IMR-90 (cell line): ENCODE measurements at regions not wholly inside any gene's neighbourhood (a gene's known extent, or its start where the extent isn't known, plus 50 kb on each side); places are given as distances from the start of the nearest gene placed in this dataset.

ENCODE experiments used
- ATAC-seq: fragments of 200-7000 bp; cut with Tn5 transposase; 2 replicates; pipeline ENCODE4 v1.9.1; 2020; ENCODE audit warnings: low read depth, mild to moderate bottlenecking, moderate library complexity
- BruUV-seq: library from RNA; stranded (reverse); fragments of 400-500 nt; replicated peaks from 2 replicates; lab custom pipeline; 2021; lab: Mats Ljungman, UMichigan
- CTCF ChIA-PET: fragments of 300-600 bp; formaldehyde crosslinking; extraction: SDS; loops from one replicate; lab custom pipeline; 2021; ENCODE audit warnings: antibody characterized with exemption; lab: Yijun Ruan, JAX
- POLR2A ChIA-PET: fragments of 300-600 bp; sonication (Branson Sonifier 250); formaldehyde crosslinking; loops from one replicate; lab custom pipeline; 2022; ENCODE audit warnings: antibody characterized with exemption; ENCODE audit not compliant: unreplicated experiment; lab: Charles Lee
- DNase-seq: peaks from one replicate; pipeline ENCODE4 v3.0.0; 2013
- H2AFZ ChIP-seq: replicated peaks from 2 replicates; pipeline ENCODE3; 2013; ENCODE audit warnings: low read length, mild to moderate bottlenecking; ENCODE audit not compliant: poor library complexity
- H2AK5ac ChIP-seq: 2 replicates; pipeline ENCODE4 v1.6.1; 2013; ENCODE audit warnings: low read depth, low read length, inconsistent platforms
- H2AK9ac ChIP-seq: replicated peaks from 2 replicates; pipeline ENCODE3; 2013; ENCODE audit warnings: mild to moderate bottlenecking, low read depth, low read length, moderate library complexity; ENCODE audit not compliant: poor library complexity
- H2BK120ac ChIP-seq: 2 replicates; pipeline ENCODE4 v1.6.1; 2013; ENCODE audit warnings: low read depth, low read length, inconsistent platforms
- H2BK15ac ChIP-seq: 3 replicates; pipeline ENCODE4 v1.6.1; 2013; ENCODE audit warnings: low read depth, low read length, inconsistent platforms
- H2BK20ac ChIP-seq: 2 replicates; pipeline ENCODE4 v1.6.1; 2013; ENCODE audit warnings: low read depth, mild to moderate bottlenecking, inconsistent platforms, low read length, moderate library complexity
- H2BK5ac ChIP-seq: 2 replicates; pipeline ENCODE4 v1.6.1; 2013; ENCODE audit warnings: mild to moderate bottlenecking, low read depth, low read length, inconsistent platforms; ENCODE audit not compliant: poor library complexity, severe bottlenecking
- H3K14ac ChIP-seq: replicated peaks from 2 replicates; pipeline ENCODE4 v1.6.1; 2013; ENCODE audit warnings: low read depth, low read length, inconsistent platforms
- H3K18ac ChIP-seq: 2 replicates; pipeline ENCODE4 v1.6.1; 2013; ENCODE audit warnings: low read depth, low read length, control low read depth
- H3K23ac ChIP-seq: 2 replicates; pipeline ENCODE4 v1.6.1; 2013; ENCODE audit warnings: low read depth, low read length, inconsistent platforms
- H3K27ac ChIP-seq: 2 replicates; pipeline ENCODE4 v1.5.1; 2013; ENCODE audit warnings: mild to moderate bottlenecking, control low read depth, low read length; ENCODE audit not compliant: insufficient read depth
- H3K27me3 ChIP-seq: 2 replicates; pipeline ENCODE4 v1.6.1; 2013; ENCODE audit warnings: low read length; ENCODE audit not compliant: control insufficient read depth, insufficient read depth
- H3K36me3 ChIP-seq: 2 replicates; pipeline ENCODE4 v1.6.1; 2013; ENCODE audit warnings: low read length, mixed read lengths; ENCODE audit not compliant: control insufficient read depth, insufficient read depth
- H3K4ac ChIP-seq: 2 replicates; pipeline ENCODE4 v1.6.1; 2013; ENCODE audit warnings: low read depth, low read length, inconsistent platforms
- H3K4me1 ChIP-seq: 2 replicates; pipeline ENCODE4 v1.6.1; 2013; ENCODE audit warnings: low read length, mixed read lengths; ENCODE audit not compliant: control insufficient read depth, insufficient read depth
- H3K4me2 ChIP-seq: 2 replicates; pipeline ENCODE4 v1.6.1; 2013; ENCODE audit warnings: low read depth, mild to moderate bottlenecking, control low read depth, low read length, moderate library complexity
- H3K4me3 ChIP-seq: 2 replicates; pipeline ENCODE4 v1.5.1; 2013; ENCODE audit warnings: low read depth, mild to moderate bottlenecking, control low read depth, low read length, moderate library complexity; ENCODE audit not compliant: insufficient read depth
- H3K56ac ChIP-seq: 2 replicates; pipeline ENCODE4 v1.6.1; 2013; ENCODE audit warnings: low read length, inconsistent platforms; ENCODE audit not compliant: insufficient read depth; ENCODE audit errors: extremely low read depth
- H3K79me1 ChIP-seq, 2 experiments: 2 replicates each; pipeline ENCODE4 v1.6.1; 2013; ENCODE audit warnings: low read length in 2 of 2, inconsistent platforms in 1 of 2, low read depth in 1 of 2
- H3K9ac ChIP-seq: 2 replicates; pipeline ENCODE4 v1.6.1; 2013; ENCODE audit warnings: low read depth, low read length, control low read depth
- H3K9me1 ChIP-seq: 2 replicates; pipeline ENCODE4 v1.6.1; 2013; ENCODE audit warnings: low read length, inconsistent platforms; ENCODE audit not compliant: insufficient read depth
- H3K9me3 ChIP-seq: 2 replicates; pipeline ENCODE4 v1.6.1; 2013; ENCODE audit warnings: low read length; ENCODE audit not compliant: control insufficient read depth, insufficient read depth
- H4K20me1 ChIP-seq: 2 replicates; pipeline ENCODE4 v1.6.1; 2013; ENCODE audit warnings: low read length, inconsistent platforms; ENCODE audit not compliant: insufficient read depth
- H4K5ac ChIP-seq: 2 replicates; pipeline ENCODE4 v1.6.1; 2013; ENCODE audit warnings: mild to moderate bottlenecking, low read depth, low read length, control low read depth
- H4K8ac ChIP-seq, 2 experiments: 2 replicates each; pipeline ENCODE4 v1.6.1; 2013; ENCODE audit warnings: low read depth in 2 of 2, low read length in 2 of 2, control low read depth in 1 of 2, inconsistent platforms in 1 of 2
- H4K91ac ChIP-seq: 2 replicates; pipeline ENCODE4 v1.6.1; 2013; ENCODE audit warnings: low read depth, low read length, inconsistent platforms; ENCODE audit not compliant: insufficient read depth
- BHLHE40 ChIP-seq: fragments of 150-350 bp; IDR thresholded peaks from 2 replicates; pipeline ENCODE4 v1.6.1; 2016; ENCODE audit warnings: mild to moderate bottlenecking, low read depth, low read length
- CEBPB ChIP-seq: IDR thresholded peaks from 2 replicates; pipeline ENCODE4 v1.6.1; 2012; ENCODE audit warnings: low read depth, low read length, improper control_type of control experiment
- CHD1 ChIP-seq: IDR thresholded peaks from 2 replicates; pipeline ENCODE4 v1.6.1; 2012; ENCODE audit warnings: low read depth, low read length, improper control_type of control experiment
- CTCF ChIP-seq: conservative IDR thresholded peaks from 2 replicates; pipeline ENCODE4 v1.5.1; 2012; ENCODE audit warnings: mild to moderate bottlenecking, low read depth, low read length, improper control_type of control experiment
- FOS ChIP-seq: fragments of 150-350 bp; IDR thresholded peaks from 2 replicates; pipeline ENCODE4 v1.6.1; 2016; ENCODE audit warnings: low read depth, low read length
- MAFK ChIP-seq: IDR thresholded peaks from 2 replicates; pipeline ENCODE4 v1.6.1; 2012; ENCODE audit warnings: low read depth, low read length, improper control_type of control experiment
- MAZ ChIP-seq: IDR thresholded peaks from 2 replicates; pipeline ENCODE4 v1.6.1; 2012; ENCODE audit warnings: low read depth, mild to moderate bottlenecking, low read length, improper control_type of control experiment, moderate library complexity, borderline replicate concordance
- MXI1 ChIP-seq: IDR thresholded peaks from 2 replicates; pipeline ENCODE4 v1.6.1; 2012; ENCODE audit warnings: low read depth, mild to moderate bottlenecking, low read length, moderate library complexity, borderline replicate concordance
- NFE2L2 ChIP-seq: fragments of 150-350 bp; IDR thresholded peaks from 2 replicates; pipeline ENCODE4 v1.6.1; 2016; ENCODE audit warnings: low read depth, mild to moderate bottlenecking, low read length
- POLR2A ChIP-seq: IDR thresholded peaks from 2 replicates; pipeline ENCODE4 v1.6.1; 2012; ENCODE audit warnings: mild to moderate bottlenecking, low read depth, low read length
- RAD21 ChIP-seq: IDR thresholded peaks from 2 replicates; pipeline ENCODE4 v1.6.1; 2012; ENCODE audit warnings: low read length, improper control_type of control experiment
- RCOR1 ChIP-seq: IDR thresholded peaks from 2 replicates; pipeline ENCODE4 v1.6.1; 2012; ENCODE audit warnings: mild to moderate bottlenecking, low read length, improper control_type of control experiment; ENCODE audit not compliant: insufficient replicate concordance
- RFX5 ChIP-seq: IDR thresholded peaks from 2 replicates; pipeline ENCODE4 v1.8.0; 2012; ENCODE audit warnings: low read depth, mild to moderate bottlenecking, low read length, moderate library complexity
- SMC3 ChIP-seq: fragments of 150-350 bp; IDR thresholded peaks from 2 replicates; pipeline ENCODE4 v1.6.1; 2016; ENCODE audit warnings: low read depth, mild to moderate bottlenecking, antibody characterized with exemption, low read length, moderate library complexity
- WGBS, 2 experiments: methylation state at CpG; one replicate each; pipeline versions ENCODE4 v1.1.5 to v1.1.7; 2013; ENCODE audit warnings: missing lambda C conversion rate in 2 of 2; ENCODE audit not compliant: insufficient read length in 1 of 2; ENCODE audit errors: extremely low coverage in 2 of 2; 5-methylcytosine and 5-hydroxymethylcytosine counted together
- dilution Hi-C: fragments of 300-500 bp; cut with HindIII; formaldehyde crosslinking; loops from one replicate; pipeline ENCODE4 v1.14.3; 2018; ENCODE audit warnings: low sequenced_read_pairs; ENCODE audit not compliant: unreplicated experiment
- in situ Hi-C: fragments of 300-500 bp; cut with MboI; formaldehyde crosslinking; loops from 3 replicates; pipeline ENCODE4 v1.14.3; 2019; ENCODE audit warnings: low sequenced_read_pairs, inconsistent platforms, mixed read lengths
- intact Hi-C: fragments of 100-400 bp; cut with micrococcal nuclease; formaldehyde crosslinking; loops from 2 replicates; pipeline ENCODE4 v1.10.0; 2022
- TF ChIP-seq, protein P1 (sequence below): fragments of 150-350 bp; IDR thresholded peaks from 2 replicates; pipeline ENCODE4 v1.6.1; 2017; ENCODE audit warnings: mild to moderate bottlenecking, antibody characterized with exemption, low read length, low read depth
- TF ChIP-seq, protein P2 (sequence below): fragments of 150-350 bp; IDR thresholded peaks from 2 replicates; pipeline ENCODE4 v1.6.1; 2016; ENCODE audit warnings: low read depth, mild to moderate bottlenecking, low read length, moderate library complexity, borderline replicate concordance

DNA sequence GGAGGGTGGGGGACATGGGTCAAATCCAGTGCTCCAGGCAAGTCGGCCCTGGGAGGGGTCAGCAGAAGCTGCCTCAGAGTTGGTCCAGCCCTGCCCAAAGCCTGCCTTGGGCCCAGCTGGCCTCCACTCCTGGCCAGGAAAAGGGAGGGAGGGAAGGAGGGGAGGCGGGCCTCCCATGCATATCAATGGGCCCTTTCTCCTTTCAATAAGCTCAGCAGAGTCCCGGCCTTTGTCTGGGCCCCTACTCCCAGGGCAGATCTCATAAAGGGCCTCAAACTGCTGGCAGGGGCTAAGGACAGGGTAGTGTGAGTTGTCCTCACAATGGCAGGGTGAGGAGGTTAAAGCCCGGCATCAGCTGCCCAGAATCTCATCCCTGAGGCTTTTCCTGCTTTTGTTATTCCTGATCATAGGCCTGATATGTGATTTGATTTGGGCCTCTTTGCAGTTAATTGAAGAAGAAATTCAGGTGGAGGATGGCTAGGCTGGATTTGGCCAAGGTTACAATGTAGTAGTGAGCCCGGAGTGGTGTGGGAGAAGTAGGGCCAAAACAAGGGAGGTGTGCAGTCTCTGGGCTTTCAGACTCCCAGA, 121.1 kb upstream of the ATP6AP2 start:
- no peaks in the 10 kb centered on the region for H3K79me1 ChIP-seq
- H2AFZ ChIP-seq: no peak overlapping the region
- H3K9ac ChIP-seq: no peak overlapping the region
- H3K27me3 ChIP-seq: peaks cover 38% of the 10 kb centered on the region
- no peak overlapping the region for H3K18ac ChIP-seq
- in situ Hi-C loops: no loop called here
- no peak overlapping the region for H2AK9ac ChIP-seq
- no peak overlapping the region for H2AK5ac ChIP-seq
- H3K14ac ChIP-seq: no peak overlapping the region
- WGBS, 2 experiments: 86% methylated on average over 1 of the region's 5 CpGs; no CpG with 5 or more reads in 1 of the 2 experiments
- H2BK20ac ChIP-seq: no peak overlapping the region
- H4K5ac ChIP-seq: no peak overlapping the region
- H3K4me2 ChIP-seq: no peak overlapping the region
- H2BK5ac ChIP-seq: no peak overlapping the region
- H3K4ac ChIP-seq: no peak overlapping the region
- no peaks in the 10 kb centered on the region for H3K9me1 ChIP-seq
- no peak overlapping the region for H2BK15ac ChIP-seq
- ChIA-PET POLR2A (no interaction called here), CTCF (no interaction called here)
- no peak overlapping the region for H3K23ac ChIP-seq
- H2BK120ac ChIP-seq: no peak overlapping the region
- DNase-seq: no peak
- H4K8ac ChIP-seq: no peak overlapping the region
- H3K4me1 ChIP-seq: no peaks in the 10 kb centered on the region
- H3K9me3 ChIP-seq: peaks cover 3% of the 10 kb centered on the region
- no peak for TF ChIP-seq MXI1
- no peak for TF ChIP-seq CEBPB
- TF ChIP-seq RAD21: no peak
- no peak for TF ChIP-seq FOS
- TF ChIP-seq SMC3: no peak
- TF ChIP-seq MAZ: no peak
- no peak for TF ChIP-seq BHLHE40
- no peak for TF ChIP-seq RFX5
- TF ChIP-seq, protein P1, sequence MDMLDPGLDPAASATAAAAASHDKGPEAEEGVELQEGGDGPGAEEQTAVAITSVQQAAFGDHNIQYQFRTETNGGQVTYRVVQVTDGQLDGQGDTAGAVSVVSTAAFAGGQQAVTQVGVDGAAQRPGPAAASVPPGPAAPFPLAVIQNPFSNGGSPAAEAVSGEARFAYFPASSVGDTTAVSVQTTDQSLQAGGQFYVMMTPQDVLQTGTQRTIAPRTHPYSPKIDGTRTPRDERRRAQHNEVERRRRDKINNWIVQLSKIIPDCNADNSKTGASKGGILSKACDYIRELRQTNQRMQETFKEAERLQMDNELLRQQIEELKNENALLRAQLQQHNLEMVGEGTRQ: no peak
- no peak for TF ChIP-seq MAFK
- no peak for TF ChIP-seq POLR2A
- no peak for TF ChIP-seq NFE2L2
- no peak for TF ChIP-seq CTCF
- TF ChIP-seq CHD1: no peak
- TF ChIP-seq, protein P2, sequence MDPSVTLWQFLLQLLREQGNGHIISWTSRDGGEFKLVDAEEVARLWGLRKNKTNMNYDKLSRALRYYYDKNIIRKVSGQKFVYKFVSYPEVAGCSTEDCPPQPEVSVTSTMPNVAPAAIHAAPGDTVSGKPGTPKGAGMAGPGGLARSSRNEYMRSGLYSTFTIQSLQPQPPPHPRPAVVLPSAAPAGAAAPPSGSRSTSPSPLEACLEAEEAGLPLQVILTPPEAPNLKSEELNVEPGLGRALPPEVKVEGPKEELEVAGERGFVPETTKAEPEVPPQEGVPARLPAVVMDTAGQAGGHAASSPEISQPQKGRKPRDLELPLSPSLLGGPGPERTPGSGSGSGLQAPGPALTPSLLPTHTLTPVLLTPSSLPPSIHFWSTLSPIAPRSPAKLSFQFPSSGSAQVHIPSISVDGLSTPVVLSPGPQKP: no peak
- TF ChIP-seq RCOR1: no peak
- H3K4me3 ChIP-seq: no peak overlapping the region
- BruUV-seq: no TSS peak
- H3K56ac ChIP-seq: no peak overlapping the region
- intact Hi-C loops: no loop called here
- ATAC-seq: no peak
- no peaks in the 10 kb centered on the region for H4K20me1 ChIP-seq
- no peaks in the 10 kb centered on the region for H3K36me3 ChIP-seq
- no peak overlapping the region for H4K91ac ChIP-seq
- no peak overlapping the region for H3K27ac ChIP-seq
- dilution Hi-C loops: no loop called here
